CD14-positive monocyte (primary cell): ENCODE measurements at regions not wholly inside any gene's neighbourhood (a gene's known extent, or its start where the extent isn't known, plus 50 kb on each side); places are given as distances from the start of the nearest gene placed in this dataset.

Experiments
- DNase-seq, 3 donors: peaks; one replicate each; pipeline ENCODE4 v3.0.0-alpha.2; 2011 to 2022
- H2AFZ ChIP-seq: 2 replicates; pipeline ENCODE4 v1.6.0; 2012; ENCODE audit warnings: mild to moderate bottlenecking, low read depth, low read length, inconsistent platforms; ENCODE audit not compliant: insufficient read depth, poor library complexity, severe bottlenecking
- H3K27ac ChIP-seq, 2 donors: 1 replicate in 1 of 2; 2 replicates in 1 of 2; pipeline ENCODE4 v1.5.1; 2012 to 2013; ENCODE audit warnings: low read length in 2 of 2, control low read depth in 1 of 2, inconsistent platforms in 1 of 2, low read depth in 1 of 2, mild to moderate bottlenecking in 1 of 2
- H3K27me3 ChIP-seq, 2 donors: one replicate each; pipeline versions ENCODE4 v1.6.0 to v1.6.1; 2011 to 2013; ENCODE audit warnings: low read length in 2 of 2; ENCODE audit not compliant: control insufficient read depth in 2 of 2, insufficient read depth in 2 of 2
- H3K36me3 ChIP-seq, 2 donors: replicated peaks in 1 of 2; 1 replicate in 1 of 2; 2 replicates in 1 of 2; pipeline versions ENCODE4 v1.5.1 to v1.6.1; 2012 to 2013; ENCODE audit warnings: low read length in 2 of 2, control low read depth in 1 of 2, inconsistent platforms in 1 of 2, mild to moderate bottlenecking in 1 of 2; ENCODE audit not compliant: insufficient read depth in 2 of 2, control insufficient read depth in 1 of 2
- H3K4me1 ChIP-seq, 2 donors: 1 replicate in 1 of 2; 2 replicates in 1 of 2; pipeline versions ENCODE4 v1.5.1 to v1.6.1; 2012 to 2013; ENCODE audit warnings: low read length in 2 of 2, control low read depth in 1 of 2, inconsistent platforms in 1 of 2, mild to moderate bottlenecking in 1 of 2, moderate library complexity in 1 of 2; ENCODE audit not compliant: insufficient read depth in 2 of 2, control insufficient read depth in 1 of 2
- H3K4me2 ChIP-seq: replicated peaks from 2 replicates; pipeline ENCODE3; 2012; ENCODE audit warnings: low read length, moderate library complexity, mild to moderate bottlenecking; ENCODE audit not compliant: poor library complexity, severe bottlenecking; ENCODE audit errors: extremely low read depth
- H3K4me3 ChIP-seq, 3 experiments: fragments of 200-600 bp in 1 of 3; sonication (generic) in 1 of 3; replicated peaks in 1 of 3; 1 replicate in 2 of 3; 2 replicates in 1 of 3; pipeline ENCODE4 v1.5.1; 2011 to 2013; ENCODE audit warnings: low read length in 3 of 3, mild to moderate bottlenecking in 3 of 3, control low read depth in 2 of 3, low read depth in 2 of 3, inconsistent platforms in 1 of 3, moderate library complexity in 1 of 3
- H3K79me2 ChIP-seq: 2 replicates; pipeline ENCODE4 v1.6.0; 2012; ENCODE audit warnings: mild to moderate bottlenecking, control low read depth, inconsistent platforms, low read length, moderate library complexity; ENCODE audit not compliant: insufficient read depth
- H3K9ac ChIP-seq: 2 replicates; pipeline ENCODE4 v1.6.0; 2017; ENCODE audit warnings: low read length, mild to moderate bottlenecking; ENCODE audit not compliant: insufficient read depth, poor library complexity, severe bottlenecking
- H3K9me3 ChIP-seq, 2 donors: replicated peaks in 1 of 2; 1 replicate in 1 of 2; 2 replicates in 1 of 2; pipeline versions ENCODE4 v1.5.1 to v1.6.1; 2012 to 2013; ENCODE audit warnings: low read length in 2 of 2, control low read depth in 1 of 2; ENCODE audit not compliant: control insufficient read depth in 1 of 2, insufficient read depth in 1 of 2
- H4K20me1 ChIP-seq: 2 replicates; pipeline ENCODE4 v1.6.0; 2012; ENCODE audit warnings: mild to moderate bottlenecking, low read length, control low read depth, moderate library complexity; ENCODE audit not compliant: insufficient read depth
- H3K27ac Mint-ChIP-seq, 7 donors: one replicate each; pipeline ENCODE4 v1.8.0; 2020; ENCODE audit warnings: mild to moderate bottlenecking in 7 of 7, mixed read lengths in 7 of 7, moderate library complexity in 6 of 7, inconsistent platforms in 2 of 7
- H3K27me3 Mint-ChIP-seq, 3 donors: one replicate each; pipeline ENCODE4 v1.8.0; 2021 to 2022; ENCODE audit warnings: low read depth in 3 of 3, mild to moderate bottlenecking in 3 of 3, mixed read lengths in 3 of 3, moderate library complexity in 3 of 3, inconsistent platforms in 1 of 3
- H3K36me3 Mint-ChIP-seq, 2 donors: one replicate each; pipeline ENCODE4 v1.8.0; 2020; ENCODE audit warnings: mixed read lengths in 2 of 2, inconsistent platforms in 1 of 2, mild to moderate bottlenecking in 1 of 2
- H3K4me1 Mint-ChIP-seq: one replicate; pipeline ENCODE4 v1.8.0; 2020; ENCODE audit warnings: mild to moderate bottlenecking, mixed read lengths
- H3K4me3 Mint-ChIP-seq, 2 donors: one replicate each; pipeline ENCODE4 v1.8.0; 2020; ENCODE audit warnings: mild to moderate bottlenecking in 2 of 2, mixed read lengths in 2 of 2, moderate library complexity in 1 of 2
- H3K9me3 Mint-ChIP-seq, 7 donors: one replicate each; pipeline ENCODE4 v1.8.0; 2020 to 2022; ENCODE audit warnings: mixed read lengths in 7 of 7, mild to moderate bottlenecking in 6 of 7, moderate library complexity in 6 of 7, inconsistent platforms in 2 of 7
- WGBS: methylation state at CpG from one replicate; pipeline ENCODE4 v1.1.5; 2013; ENCODE audit warnings: missing lambda C conversion rate; ENCODE audit not compliant: insufficient coverage; 5-methylcytosine and 5-hydroxymethylcytosine counted together
- intact Hi-C, 2 donors: fragments of 100-400 bp; cut with micrococcal nuclease; formaldehyde crosslinking; loops; one replicate each; pipeline versions ENCODE4 v1.15.0 to v1.15.1; 2023
- TF ChIP-seq, protein P1 (sequence below): fragments of 200-600 bp; IDR thresholded peaks from one replicate; pipeline ENCODE4 v1.8.0; 2022; ENCODE audit warnings: antibody characterized with exemption, mild to moderate bottlenecking

GRCh38 chr2:9109871-9110270, 96.7 kb upstream of the ASAP2 start:
- WGBS = 98% methylated on average over 10 of the region's 11 CpGs
- H3K4me1 ChIP-seq = peaks cover 3 to 6% of the 10 kb centered on the region in 2 donors
- TF ChIP-seq, protein P1, sequence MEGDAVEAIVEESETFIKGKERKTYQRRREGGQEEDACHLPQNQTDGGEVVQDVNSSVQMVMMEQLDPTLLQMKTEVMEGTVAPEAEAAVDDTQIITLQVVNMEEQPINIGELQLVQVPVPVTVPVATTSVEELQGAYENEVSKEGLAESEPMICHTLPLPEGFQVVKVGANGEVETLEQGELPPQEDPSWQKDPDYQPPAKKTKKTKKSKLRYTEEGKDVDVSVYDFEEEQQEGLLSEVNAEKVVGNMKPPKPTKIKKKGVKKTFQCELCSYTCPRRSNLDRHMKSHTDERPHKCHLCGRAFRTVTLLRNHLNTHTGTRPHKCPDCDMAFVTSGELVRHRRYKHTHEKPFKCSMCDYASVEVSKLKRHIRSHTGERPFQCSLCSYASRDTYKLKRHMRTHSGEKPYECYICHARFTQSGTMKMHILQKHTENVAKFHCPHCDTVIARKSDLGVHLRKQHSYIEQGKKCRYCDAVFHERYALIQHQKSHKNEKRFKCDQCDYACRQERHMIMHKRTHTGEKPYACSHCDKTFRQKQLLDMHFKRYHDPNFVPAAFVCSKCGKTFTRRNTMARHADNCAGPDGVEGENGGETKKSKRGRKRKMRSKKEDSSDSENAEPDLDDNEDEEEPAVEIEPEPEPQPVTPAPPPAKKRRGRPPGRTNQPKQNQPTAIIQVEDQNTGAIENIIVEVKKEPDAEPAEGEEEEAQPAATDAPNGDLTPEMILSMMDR = no peak

GRCh38 chr2:9108210-9108967, 98.2 kb upstream of the ASAP2 start:
- TF ChIP-seq, protein P1 = no peak
- Mint-ChIP-seq H3K4me1 (peaks cover 18% of the 10 kb centered on the region), H3K4me3 (no peak overlapping the region), H3K27me3 (peaks cover 0 to 6% (median 3%) of the 10 kb centered on the region in 3 donors), H3K36me3 (no peaks in the 10 kb centered on the region), H3K27ac (no peak overlapping the region), H3K9me3 (peaks cover 0 to 3% (median 0%) of the 10 kb centered on the region in 7 donors)
- Histone ChIP-seq H3K4me3 (no peak overlapping the region), H3K4me1 (peaks cover 3 to 6% of the 10 kb centered on the region in 2 donors), H3K36me3 (no peaks in the 10 kb centered on the region), H3K9me3 (no peaks in the 10 kb centered on the region), H3K9ac (no peak overlapping the region), H3K79me2 (no peaks in the 10 kb centered on the region), H3K4me2 (no peak overlapping the region), H4K20me1 (no peaks in the 10 kb centered on the region), H3K27ac (no peak overlapping the region), H2AFZ (no peak overlapping the region), H3K27me3 (no peaks in the 10 kb centered on the region)
- no peak for DNase-seq
- WGBS = 86% methylated on average over 6 of the region's 11 CpGs
- intact Hi-C loops = no loop called here

More at GRCh38 chr2:9109871-9110270, 96.7 kb upstream of the ASAP2 start:
- Mint-ChIP-seq H3K27me3 (peaks cover 0 to 6% (median 3%) of the 10 kb centered on the region in 3 donors), H3K36me3 (peaks cover 0 to 1% of the 10 kb centered on the region in 2 donors), H3K9me3 (peaks cover 0 to 6% (median 3%) of the 10 kb centered on the region in 7 donors), H3K4me1 (peaks cover 18% of the 10 kb centered on the region), H3K4me3 (no peak overlapping the region), H3K27ac (no peak overlapping the region)
- no peaks in the 10 kb centered on the region for H3K27me3 ChIP-seq
- H3K4me3 ChIP-seq = no peak overlapping the region
- H3K4me2 ChIP-seq = no peak overlapping the region
- H3K9me3 ChIP-seq = peaks cover 0 to 3% of the 10 kb centered on the region in 2 donors
- H3K27ac ChIP-seq = no peak overlapping the region
- no peak overlapping the region for H2AFZ ChIP-seq
- H3K79me2 ChIP-seq = no peaks in the 10 kb centered on the region
- intact Hi-C loops = no loop called here
- H3K36me3 ChIP-seq = no peaks in the 10 kb centered on the region
- DNase-seq = no peak
- H4K20me1 ChIP-seq = no peaks in the 10 kb centered on the region
- no peak overlapping the region for H3K9ac ChIP-seq
